GM23338 (cell line): ENCODE measurements at regions not wholly inside any gene's neighbourhood (a gene's known extent, or its start where the extent isn't known, plus 50 kb on each side); places are given as distances from the start of the nearest gene placed in this dataset.

Experiments
- ATAC-seq: fragments of 200-7000 bp; cut with Tn5 transposase; 3 replicates; pipeline ENCODE4 v1.9.1; 2020
- DNase-seq: peaks from one replicate; pipeline ENCODE4 v3.0.0-alpha.2; 2015; ENCODE audit warnings: low spot score
- H2AFZ ChIP-seq: fragments of 200-600 bp; sonication (generic); 2 replicates; pipeline ENCODE4 v1.8.0; 2016; ENCODE audit warnings: antibody characterized with exemption, mild to moderate bottlenecking, moderate library complexity
- H3F3A ChIP-seq: fragments of 200-600 bp; sonication (generic); replicated peaks from 2 replicates; pipeline ENCODE4 v1.8.0; 2017; ENCODE audit warnings: antibody characterized with exemption, mixed run types, low read depth
- H3K27ac ChIP-seq: fragments of 200-600 bp; sonication (generic); 2 replicates; pipeline ENCODE4 v1.6.1; 2016; ENCODE audit warnings: low read depth
- H3K27me3 ChIP-seq: fragments of 200-600 bp; sonication (generic); 2 replicates; pipeline ENCODE4 v1.8.0; 2016; ENCODE audit warnings: mild to moderate bottlenecking, mixed run types, moderate library complexity; ENCODE audit not compliant: insufficient read depth
- H3K36me3 ChIP-seq: fragments of 200-600 bp; sonication (generic); 2 replicates; pipeline ENCODE4 v1.8.0; 2016; ENCODE audit warnings: mild to moderate bottlenecking; ENCODE audit not compliant: insufficient read depth
- H3K4me1 ChIP-seq: fragments of 200-600 bp; sonication (generic); 2 replicates; pipeline ENCODE4 v1.8.0; 2016; ENCODE audit warnings: mild to moderate bottlenecking, moderate library complexity; ENCODE audit not compliant: insufficient read depth
- H3K4me2 ChIP-seq: fragments of 200-600 bp; sonication (generic); 2 replicates; pipeline ENCODE4 v1.7.1; 2017; ENCODE audit warnings: mixed run types
- H3K4me3 ChIP-seq: fragments of 200-600 bp; sonication (generic); 2 replicates; pipeline ENCODE4 v1.6.1; 2016; ENCODE audit warnings: mixed run types
- H3K79me2 ChIP-seq: fragments of 200-600 bp; sonication (generic); replicated peaks from 2 replicates; pipeline ENCODE4 v1.8.0; 2017; ENCODE audit warnings: mild to moderate bottlenecking; ENCODE audit not compliant: insufficient read depth
- H3K9me2 ChIP-seq: fragments of 200-600 bp; sonication (generic); 2 replicates; pipeline ENCODE4 v1.8.0; 2017; ENCODE audit not compliant: insufficient read depth
- H4K20me1 ChIP-seq: fragments of 200-600 bp; sonication (generic); replicated peaks from 2 replicates; pipeline ENCODE4 v1.8.0; 2017; ENCODE audit warnings: mild to moderate bottlenecking; ENCODE audit not compliant: insufficient read depth
- H3K27ac Mint-ChIP-seq: 2 replicates; pipeline ENCODE4 v1.8.0; 2020; ENCODE audit warnings: inconsistent platforms, mild to moderate bottlenecking, moderate library complexity, mixed read lengths
- H3K27me3 Mint-ChIP-seq: 3 replicates; pipeline ENCODE4 v1.8.0; 2022; ENCODE audit warnings: low read depth, mild to moderate bottlenecking, moderate library complexity, mixed read lengths, inconsistent platforms; ENCODE audit not compliant: insufficient read depth, poor library complexity
- H3K36me3 Mint-ChIP-seq: 3 replicates; pipeline ENCODE4 v1.8.0; 2021; ENCODE audit warnings: low read depth, mild to moderate bottlenecking, inconsistent platforms, moderate library complexity, mixed read lengths
- H3K4me1 Mint-ChIP-seq: 3 replicates; pipeline ENCODE4 v1.8.0; 2020; ENCODE audit warnings: mild to moderate bottlenecking, inconsistent platforms, mixed read lengths
- H3K4me3 Mint-ChIP-seq: 3 replicates; pipeline ENCODE4 v1.8.0; 2021; ENCODE audit warnings: moderate library complexity, mild to moderate bottlenecking, inconsistent platforms, mixed read lengths
- H3K9me3 Mint-ChIP-seq: 3 replicates; pipeline ENCODE4 v1.8.0; 2020; ENCODE audit warnings: moderate library complexity, mild to moderate bottlenecking, inconsistent platforms, mixed read lengths
- CREB1 ChIP-seq: fragments of 250-450 bp; sonication (Bioruptor Pico); IDR thresholded peaks from 2 replicates; pipeline ENCODE4 v1.5.0; 2020; ENCODE audit warnings: low read depth, mild to moderate bottlenecking, moderate library complexity
- ETS1 ChIP-seq: IDR thresholded peaks from 2 replicates; pipeline ENCODE4 v1.6.1; 2016; ENCODE audit warnings: antibody characterized with exemption
- EZH2 ChIP-seq: fragments of 200-600 bp; sonication (generic); IDR thresholded peaks from one replicate; pipeline ENCODE4 v1.8.0; 2017; ENCODE audit warnings: antibody characterized with exemption, mild to moderate bottlenecking, low read depth; ENCODE audit not compliant: unreplicated experiment
- EZH2phosphoT487 ChIP-seq: fragments of 200-600 bp; sonication (generic); IDR thresholded peaks from one replicate; pipeline ENCODE4 v1.8.1; 2018; ENCODE audit warnings: antibody characterized with exemption; ENCODE audit not compliant: unreplicated experiment
- JUNB ChIP-seq: IDR thresholded peaks from one replicate; pipeline ENCODE4 v1.6.1; 2016; ENCODE audit warnings: antibody characterized with exemption; ENCODE audit not compliant: unreplicated experiment
- NANOG ChIP-seq: IDR thresholded peaks from 2 replicates; pipeline ENCODE4 v1.6.1; 2016; ENCODE audit warnings: antibody characterized with exemption, borderline replicate concordance
- POLR2AphosphoS5 ChIP-seq: IDR thresholded peaks from 2 replicates; pipeline ENCODE4 v1.6.1; 2016; ENCODE audit warnings: antibody characterized with exemption, low read depth
- REST ChIP-seq: IDR thresholded peaks from one replicate; pipeline ENCODE4 v1.6.1; 2018; ENCODE audit warnings: antibody characterized with exemption; ENCODE audit not compliant: unreplicated experiment
- STAT1 ChIP-seq: IDR thresholded peaks from one replicate; pipeline ENCODE4 v1.6.1; 2016; ENCODE audit warnings: antibody characterized with exemption; ENCODE audit not compliant: unreplicated experiment
- ZNF114 ChIP-seq: fragments of 250-450 bp; sonication (Bioruptor Pico); IDR thresholded peaks from 2 replicates; pipeline ENCODE4 v1.5.0; 2020; ENCODE audit warnings: mild to moderate bottlenecking, moderate library complexity
- ZNF331 ChIP-seq: fragments of 250-450 bp; sonication (Bioruptor Pico); IDR thresholded peaks from 2 replicates; pipeline ENCODE4 v1.5.0; 2020; ENCODE audit warnings: low read depth, mild to moderate bottlenecking, moderate library complexity
- ZNF462 ChIP-seq: fragments of 250-450 bp; sonication (Bioruptor Pico); IDR thresholded peaks from 2 replicates; pipeline ENCODE4 v1.5.0; 2020; ENCODE audit warnings: mild to moderate bottlenecking, moderate library complexity
- TF ChIP-seq, protein P1 (sequence below), 2 experiments: fragments of 200-600 bp in 1 of 2; sonication (generic) in 1 of 2; conservative IDR thresholded peaks; 2 replicates each; pipeline versions ENCODE4 v1.5.1 to v1.6.1; 2016 to 2017; ENCODE audit warnings: antibody characterized with exemption in 2 of 2, low read depth in 2 of 2, mild to moderate bottlenecking in 2 of 2, moderate library complexity in 1 of 2

- peak; percentile 18 for DNase-seq
- Histone ChIP-seq H3K27me3 (no peaks in the 10 kb centered on the region), H3F3A (no peaks in the 10 kb centered on the region), H3K79me2 (no peaks in the 10 kb centered on the region), H3K27ac (no peak overlapping the region), H3K4me3 (no peak overlapping the region), H2AFZ (no peak overlapping the region), H3K4me2 (no peak overlapping the region), H4K20me1 (no peaks in the 10 kb centered on the region), H3K36me3 (no peaks in the 10 kb centered on the region), H3K9me2 (peaks cover 3% of the 10 kb centered on the region; the same call in 1 of the 2 replicates), H3K4me1 (peaks cover 8% of the 10 kb centered on the region; the same call in 1 of the 2 replicates)
- Mint-ChIP-seq H3K9me3 (no peaks in the 10 kb centered on the region; the same call in 2 of the 3 replicates), H3K4me1 (peaks cover 2% of the 10 kb centered on the region; the same call in 2 of the 3 replicates), H3K27me3 (no peaks in the 10 kb centered on the region), H3K36me3 (no peaks in the 10 kb centered on the region), H3K4me3 (no peak overlapping the region), H3K27ac (no peak overlapping the region; the same call in 1 of the 2 replicates)
- TF ChIP-seq CREB1 (CRISPR knock-in tag) = no peak
- no peak for TF ChIP-seq ETS1
- TF ChIP-seq JUNB = no peak
- TF ChIP-seq STAT1 = no peak
- no peak for TF ChIP-seq ZNF114 (CRISPR knock-in tag)
- no peak for TF ChIP-seq ZNF462 (CRISPR knock-in tag)
- TF ChIP-seq ZNF331 (CRISPR knock-in tag) = no peak
- TF ChIP-seq, protein P1, sequence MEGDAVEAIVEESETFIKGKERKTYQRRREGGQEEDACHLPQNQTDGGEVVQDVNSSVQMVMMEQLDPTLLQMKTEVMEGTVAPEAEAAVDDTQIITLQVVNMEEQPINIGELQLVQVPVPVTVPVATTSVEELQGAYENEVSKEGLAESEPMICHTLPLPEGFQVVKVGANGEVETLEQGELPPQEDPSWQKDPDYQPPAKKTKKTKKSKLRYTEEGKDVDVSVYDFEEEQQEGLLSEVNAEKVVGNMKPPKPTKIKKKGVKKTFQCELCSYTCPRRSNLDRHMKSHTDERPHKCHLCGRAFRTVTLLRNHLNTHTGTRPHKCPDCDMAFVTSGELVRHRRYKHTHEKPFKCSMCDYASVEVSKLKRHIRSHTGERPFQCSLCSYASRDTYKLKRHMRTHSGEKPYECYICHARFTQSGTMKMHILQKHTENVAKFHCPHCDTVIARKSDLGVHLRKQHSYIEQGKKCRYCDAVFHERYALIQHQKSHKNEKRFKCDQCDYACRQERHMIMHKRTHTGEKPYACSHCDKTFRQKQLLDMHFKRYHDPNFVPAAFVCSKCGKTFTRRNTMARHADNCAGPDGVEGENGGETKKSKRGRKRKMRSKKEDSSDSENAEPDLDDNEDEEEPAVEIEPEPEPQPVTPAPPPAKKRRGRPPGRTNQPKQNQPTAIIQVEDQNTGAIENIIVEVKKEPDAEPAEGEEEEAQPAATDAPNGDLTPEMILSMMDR (conservative IDR thresholded peaks at IDR 0.05; ENCODE audit: low read depth in 2 of 2) = no peak
- no peak for TF ChIP-seq REST
- TF ChIP-seq POLR2AphosphoS5 = no peak
- no peak for TF ChIP-seq EZH2
- TF ChIP-seq EZH2phosphoT487 = no peak
- TF ChIP-seq NANOG = no peak
- ATAC-seq = no peak; the same call in 2 of the 3 replicates
Observed at GRCh38 chr2:228853151-228853550, 417.9 kb downstream of the PID1 start.
